ENCODE measurements at regions not wholly inside any gene's neighbourhood (a gene's known extent, or its start where the extent isn't known, plus 50 kb on each side); places are given as distances from the start of the nearest gene placed in this dataset.

DNA sequence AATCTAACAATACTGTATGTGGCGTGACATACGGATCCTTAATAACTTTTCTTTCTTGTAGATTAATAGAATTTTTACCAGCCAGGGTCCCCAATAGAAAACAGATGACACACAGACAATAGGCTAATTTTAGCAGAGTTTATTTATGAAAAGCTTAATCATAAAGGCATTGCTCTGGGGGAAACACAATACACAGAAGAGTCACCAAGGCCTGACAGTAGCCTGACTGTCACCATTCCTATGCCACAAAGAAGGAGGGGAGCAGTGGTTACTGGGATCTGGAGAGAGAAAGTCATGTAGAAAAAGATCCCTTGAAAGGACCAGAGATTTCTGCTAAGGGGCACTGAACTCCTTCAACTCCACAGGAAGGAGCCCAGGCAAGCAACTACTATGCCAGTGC is 139.5 kb downstream of the METTL4 start:
- Mint-ChIP-seq H3K27me3 (peaks cover 0 to 9% of the 10 kb centered on the region in 2 donors), H3K9me3 (peaks cover 0 to 16% (median 10%) of the 10 kb centered on the region in 8 donors), H3K4me3 (no peak overlapping the region), H3K4me1 (no peaks in the 10 kb centered on the region), H3K27ac (no peak overlapping the region), H3K36me3 (peaks cover 0 to 2% of the 10 kb centered on the region in 2 donors)
- Histone ChIP-seq H3K36me3 (ENCODE audit: insufficient read depth, low read length) (no peaks in the 10 kb centered on the region), H3K9me3 (ENCODE audit: control insufficient read depth in 1 of 2, low read length in 2 of 2) (peaks cover 0 to 5% of the 10 kb centered on the region in 2 donors), H3K4me1 (ENCODE audit: insufficient read depth, low read length) (no peaks in the 10 kb centered on the region), H3K27ac (ENCODE audit: low read depth, low read length) (no peak overlapping the region), H3K27me3 (ENCODE audit: insufficient read depth, low read length) (no peaks in the 10 kb centered on the region), H3K4me3 (ENCODE audit: low read length in 2 of 2) (no peak overlapping the region)
- no peak for DNase-seq
- ChIA-PET POLR2A (ENCODE audit: partially characterized antibody) (no interaction called here), CTCF (ENCODE audit: partially characterized antibody) (no interaction called here)
- intact Hi-C loops (cut with micrococcal nuclease): no loop called here

DNA sequence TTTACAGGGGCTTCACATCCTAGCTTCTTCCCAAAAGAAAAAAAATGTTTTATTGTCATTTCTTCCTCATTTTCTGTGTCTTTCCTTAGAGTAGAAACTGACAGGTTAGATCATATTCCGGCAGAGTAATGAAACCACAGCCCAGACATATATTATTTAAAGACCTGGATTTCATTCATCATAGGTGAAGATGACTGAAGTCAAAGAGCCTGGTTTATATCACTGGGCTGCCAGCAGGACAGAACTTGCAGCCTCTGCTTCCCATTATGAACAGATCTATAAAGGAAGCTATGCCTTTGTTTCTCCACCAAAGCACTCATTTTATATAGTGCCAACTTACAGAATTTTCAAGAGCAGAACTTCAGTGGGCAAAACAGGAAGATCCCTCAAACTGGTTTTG is 137.9 kb downstream of the METTL4 start:
- Histone ChIP-seq H3K27me3 (ENCODE audit: insufficient read depth, low read length) (no peaks in the 10 kb centered on the region), H3K4me1 (ENCODE audit: insufficient read depth, low read length) (no peaks in the 10 kb centered on the region), H3K36me3 (ENCODE audit: insufficient read depth, low read length) (no peaks in the 10 kb centered on the region), H3K4me3 (ENCODE audit: low read length in 2 of 2) (no peak overlapping the region), H3K9me3 (ENCODE audit: control insufficient read depth in 1 of 2, low read length in 2 of 2) (peaks cover 0 to 5% of the 10 kb centered on the region in 2 donors), H3K27ac (ENCODE audit: low read depth, low read length) (no peak overlapping the region)
- ChIA-PET POLR2A (ENCODE audit: partially characterized antibody) (no interaction called here), CTCF (ENCODE audit: partially characterized antibody) (no interaction called here)
- Mint-ChIP-seq H3K27ac (no peak overlapping the region), H3K4me1 (no peaks in the 10 kb centered on the region), H3K4me3 (no peak overlapping the region), H3K9me3 (peaks cover 0 to 13% (median 9%) of the 10 kb centered on the region in 8 donors), H3K27me3 (peaks cover 0 to 9% of the 10 kb centered on the region in 2 donors), H3K36me3 (peaks cover 0 to 2% of the 10 kb centered on the region in 2 donors)
- DNase-seq: no peak
- intact Hi-C loops (cut with micrococcal nuclease): no loop called here

- no peak for DNase-seq
- CTCF ChIA-PET (ENCODE audit: partially characterized antibody): no interaction called here
- Mint-ChIP-seq H3K36me3 (no peaks in the 10 kb centered on the region), H3K4me3 (no peak overlapping the region), H3K27me3 (peaks cover 1 to 8% of the 10 kb centered on the region in 2 donors), H3K9me3 (peaks cover 0 to 5% (median 0%) of the 10 kb centered on the region in 8 donors), H3K4me1 (peaks cover 0 to 4% (median 0%) of the 10 kb centered on the region in 4 donors), H3K27ac (no peak overlapping the region)
- intact Hi-C loops (cut with micrococcal nuclease): no loop called here
- H3K9me3 ChIP-seq (ENCODE audit: control insufficient read depth in 1 of 2, low read length in 2 of 2): no peaks in the 10 kb centered on the region
- POLR2A ChIA-PET (ENCODE audit: partially characterized antibody): no interaction called here
- H3K27me3 ChIP-seq (ENCODE audit: insufficient read depth, low read length): no peaks in the 10 kb centered on the region
- no peaks in the 10 kb centered on the region for H3K4me1 ChIP-seq (ENCODE audit: insufficient read depth, low read length)
- H3K4me3 ChIP-seq (ENCODE audit: low read length in 2 of 2): no peak overlapping the region
- H3K27ac ChIP-seq (ENCODE audit: low read depth, low read length): no peak overlapping the region
- no peaks in the 10 kb centered on the region for H3K36me3 ChIP-seq (ENCODE audit: insufficient read depth, low read length)
Measured at GRCh38 chr18:2441544-2441943, 129.8 kb downstream of the METTL4 start.

DNA sequence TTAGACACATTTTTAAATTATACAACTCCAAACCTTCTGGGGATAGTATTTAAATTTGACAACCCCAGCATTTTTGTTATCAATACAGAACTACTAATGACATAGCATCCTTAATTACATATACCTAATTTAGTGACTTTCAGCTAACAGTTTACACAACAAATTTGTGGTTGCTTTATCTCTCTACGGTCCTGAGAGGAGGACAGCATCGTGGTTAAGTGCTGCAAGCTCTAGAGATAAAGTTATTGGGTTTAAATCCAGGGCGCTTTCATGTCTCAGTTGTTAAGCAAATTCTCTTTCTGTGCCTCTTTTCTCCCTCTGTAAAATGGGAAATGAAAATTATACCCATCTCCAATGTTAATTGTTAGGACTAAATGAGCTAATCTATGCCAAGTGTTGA is 129.3 kb downstream of the METTL4 start:
- peaks cover 0 to 5% (median 0%) of the 10 kb centered on the region in 8 donors for H3K9me3 Mint-ChIP-seq

DNA sequence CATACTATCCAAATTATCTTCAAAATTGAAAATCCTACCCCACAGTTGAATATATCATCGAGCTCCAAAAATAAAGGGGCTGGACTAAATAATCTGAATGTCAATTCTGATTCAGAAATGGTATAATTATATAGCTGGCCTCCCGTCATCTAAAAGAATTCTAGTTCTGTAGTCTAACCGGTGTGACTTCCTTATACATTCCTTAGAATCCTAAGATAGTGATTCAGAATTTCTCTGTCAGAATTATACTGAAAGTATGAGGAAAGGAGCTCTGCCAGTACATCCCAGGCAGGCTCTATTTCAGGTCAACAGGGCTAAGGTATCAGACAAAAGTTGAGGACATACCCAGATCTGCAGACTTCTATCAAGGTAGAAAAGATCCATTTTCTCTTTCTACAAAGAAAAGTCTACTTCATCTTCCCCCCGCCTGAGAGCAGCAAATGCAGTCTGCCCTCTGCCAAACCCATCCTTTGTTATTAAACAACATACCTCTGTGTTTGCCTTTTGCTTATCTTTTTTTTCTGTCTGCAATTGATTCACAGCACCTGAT is 128.5 kb downstream of the METTL4 start:
- POLR2A ChIA-PET (ENCODE audit: partially characterized antibody): no interaction called here
- no peaks in the 10 kb centered on the region for H3K9me3 ChIP-seq (ENCODE audit: control insufficient read depth in 1 of 2, low read length in 2 of 2)
- Mint-ChIP-seq H3K27me3 (peaks cover 1 to 8% of the 10 kb centered on the region in 2 donors), H3K9me3 (peaks cover 0 to 5% (median 0%) of the 10 kb centered on the region in 8 donors), H3K27ac (no peak overlapping the region), H3K4me3 (no peak overlapping the region), H3K4me1 (peaks cover 0 to 4% (median 0%) of the 10 kb centered on the region in 4 donors), H3K36me3 (no peaks in the 10 kb centered on the region)
- H3K4me3 ChIP-seq (ENCODE audit: low read length in 2 of 2): no peak overlapping the region
- intact Hi-C loops (cut with micrococcal nuclease): no loop called here
- CTCF ChIA-PET (ENCODE audit: partially characterized antibody): no interaction called here
- no peak for DNase-seq
- no peaks in the 10 kb centered on the region for H3K36me3 ChIP-seq (ENCODE audit: insufficient read depth, low read length)
- no peaks in the 10 kb centered on the region for H3K4me1 ChIP-seq (ENCODE audit: insufficient read depth, low read length)
- H3K27me3 ChIP-seq (ENCODE audit: insufficient read depth, low read length): no peaks in the 10 kb centered on the region
- no peak overlapping the region for H3K27ac ChIP-seq (ENCODE audit: low read depth, low read length)

More for the DNA sequence above, 129.3 kb downstream of the METTL4 start:
- H3K4me1 Mint-ChIP-seq: peaks cover 0 to 4% (median 0%) of the 10 kb centered on the region in 4 donors
- intact Hi-C loops (cut with micrococcal nuclease): no loop called here
- H3K36me3 Mint-ChIP-seq: no peaks in the 10 kb centered on the region
- ChIA-PET CTCF (ENCODE audit: partially characterized antibody) (no interaction called here), POLR2A (ENCODE audit: partially characterized antibody) (no interaction called here)
- H3K27me3 ChIP-seq (ENCODE audit: insufficient read depth, low read length): no peaks in the 10 kb centered on the region
- peaks cover 1 to 8% of the 10 kb centered on the region in 2 donors for H3K27me3 Mint-ChIP-seq
- no peaks in the 10 kb centered on the region for H3K36me3 ChIP-seq (ENCODE audit: insufficient read depth, low read length)
- DNase-seq: no peak
- H3K4me3 Mint-ChIP-seq: no peak overlapping the region
- no peaks in the 10 kb centered on the region for H3K9me3 ChIP-seq (ENCODE audit: control insufficient read depth in 1 of 2, low read length in 2 of 2)
- H3K27ac ChIP-seq (ENCODE audit: low read depth, low read length): no peak overlapping the region
- H3K4me3 ChIP-seq (ENCODE audit: low read length in 2 of 2): no peak overlapping the region
- no peaks in the 10 kb centered on the region for H3K4me1 ChIP-seq (ENCODE audit: insufficient read depth, low read length)
- H3K27ac Mint-ChIP-seq: no peak overlapping the region

DNA sequence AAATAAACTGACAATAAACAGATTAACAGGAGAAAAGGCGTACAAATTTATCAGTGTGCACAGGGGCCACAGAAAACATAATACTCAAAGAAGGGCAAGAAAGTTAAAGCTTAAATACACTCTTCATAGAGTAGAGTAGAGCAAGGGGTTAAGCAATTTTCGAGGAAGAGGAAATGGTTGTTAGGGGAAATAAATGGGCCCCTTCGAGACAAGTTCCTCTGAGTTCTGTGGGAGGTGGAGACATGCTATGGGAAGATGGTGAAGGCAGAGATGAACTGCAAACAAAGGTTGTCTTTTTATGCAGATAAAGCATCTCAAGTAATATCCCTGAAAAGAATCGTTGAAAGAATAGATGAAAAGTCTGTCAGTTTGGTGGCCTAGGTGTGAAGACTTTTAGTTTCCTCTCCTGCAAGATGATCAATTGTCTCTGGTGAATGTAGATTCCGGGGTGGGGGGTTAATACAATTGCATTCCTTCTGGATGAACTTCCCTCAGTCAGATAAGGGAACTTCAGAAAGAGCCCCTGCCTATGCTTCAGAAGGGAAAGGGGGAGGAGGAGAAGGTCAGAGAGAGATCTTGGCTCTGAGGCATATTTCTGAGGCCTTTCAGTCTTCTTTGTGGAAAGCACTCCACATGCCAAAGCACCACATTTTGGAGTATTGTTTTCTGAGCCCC is 127.0 kb downstream of the METTL4 start:
- Histone ChIP-seq H3K4me1 (ENCODE audit: insufficient read depth, low read length) (no peaks in the 10 kb centered on the region), H3K9me3 (ENCODE audit: control insufficient read depth in 1 of 2, low read length in 2 of 2) (no peaks in the 10 kb centered on the region), H3K27me3 (ENCODE audit: insufficient read depth, low read length) (no peaks in the 10 kb centered on the region), H3K27ac (ENCODE audit: low read depth, low read length) (no peak overlapping the region), H3K36me3 (ENCODE audit: insufficient read depth, low read length) (no peaks in the 10 kb centered on the region), H3K4me3 (ENCODE audit: low read length in 2 of 2) (no peak overlapping the region)
- peaks cover 0 to 4% (median 0%) of the 10 kb centered on the region in 4 donors for H3K4me1 Mint-ChIP-seq
- H3K27me3 Mint-ChIP-seq: peaks cover 1 to 7% of the 10 kb centered on the region in 2 donors
- H3K4me3 Mint-ChIP-seq: no peak overlapping the region
- H3K27ac Mint-ChIP-seq: no peak overlapping the region
- intact Hi-C loops (cut with micrococcal nuclease): no loop called here
- CTCF ChIA-PET (ENCODE audit: partially characterized antibody): no interaction called here
- peaks cover 0 to 5% (median 0%) of the 10 kb centered on the region in 8 donors for H3K9me3 Mint-ChIP-seq
- POLR2A ChIA-PET (ENCODE audit: partially characterized antibody): no interaction called here
- no peak for DNase-seq
- H3K36me3 Mint-ChIP-seq: no peaks in the 10 kb centered on the region

DNA sequence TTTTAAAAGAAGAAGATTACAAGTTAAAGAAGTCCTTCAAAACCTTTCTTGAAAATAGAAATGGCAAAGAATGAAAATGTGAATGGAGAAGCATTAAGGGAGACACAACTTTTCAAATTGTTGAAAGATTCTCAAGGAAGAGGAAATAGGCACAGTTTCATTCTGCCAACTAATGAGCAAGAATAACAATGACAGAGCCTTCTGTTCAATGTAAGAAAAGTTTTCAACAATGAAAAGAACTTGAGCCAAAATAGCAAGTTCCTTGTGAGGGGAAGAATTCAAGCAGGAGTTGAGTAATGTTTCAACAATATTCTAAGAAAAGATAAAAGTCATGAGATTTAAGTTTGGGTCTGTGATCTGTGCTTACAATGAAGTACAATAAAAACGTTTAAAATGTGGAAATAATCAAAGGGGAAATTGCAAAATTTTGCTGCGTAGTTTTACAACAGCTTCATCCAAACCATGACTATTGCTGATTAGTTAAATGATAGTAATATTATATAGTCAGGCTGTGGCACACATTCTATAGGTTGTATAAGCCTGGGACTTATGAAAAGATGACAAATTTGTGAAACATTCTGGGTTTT is 122.6 kb downstream of the METTL4 start:
- Mint-ChIP-seq H3K27me3 (peaks cover 2 to 5% of the 10 kb centered on the region in 2 donors), H3K4me3 (no peak overlapping the region), H3K36me3 (no peaks in the 10 kb centered on the region), H3K4me1 (peaks cover 0 to 3% (median 0%) of the 10 kb centered on the region in 4 donors), H3K27ac (no peak overlapping the region), H3K9me3 (no peaks in the 10 kb centered on the region)
- ChIA-PET CTCF (ENCODE audit: partially characterized antibody) (no interaction called here), POLR2A (ENCODE audit: partially characterized antibody) (no interaction called here)
- no peak for DNase-seq
- Histone ChIP-seq H3K4me3 (ENCODE audit: low read length in 2 of 2) (no peak overlapping the region), H3K27me3 (ENCODE audit: insufficient read depth, low read length) (no peaks in the 10 kb centered on the region), H3K9me3 (ENCODE audit: control insufficient read depth in 1 of 2, low read length in 2 of 2) (no peaks in the 10 kb centered on the region), H3K36me3 (ENCODE audit: insufficient read depth, low read length) (no peaks in the 10 kb centered on the region), H3K4me1 (ENCODE audit: insufficient read depth, low read length) (no peaks in the 10 kb centered on the region), H3K27ac (ENCODE audit: low read depth, low read length) (no peak overlapping the region)
- intact Hi-C loops (cut with micrococcal nuclease): no loop called here
